Inflammatory macrophage treated with lipopolysaccharide for 1 hour (primary cell): ENCODE measurements at regions not wholly inside any gene's neighbourhood (a gene's known extent, or its start where the extent isn't known, plus 50 kb on each side); places are given as distances from the start of the nearest gene placed in this dataset.
"Not testable (repeated sequence)": the region's sequence is repeated elsewhere in the genome, so short reads cannot be mapped to it uniquely, and the experiment has no call there.

Experiments
- DNase-seq, 2 donors: peaks; one replicate each; pipeline ENCODE4 v3.0.0-alpha.2; 2020 to 2022

DNA sequence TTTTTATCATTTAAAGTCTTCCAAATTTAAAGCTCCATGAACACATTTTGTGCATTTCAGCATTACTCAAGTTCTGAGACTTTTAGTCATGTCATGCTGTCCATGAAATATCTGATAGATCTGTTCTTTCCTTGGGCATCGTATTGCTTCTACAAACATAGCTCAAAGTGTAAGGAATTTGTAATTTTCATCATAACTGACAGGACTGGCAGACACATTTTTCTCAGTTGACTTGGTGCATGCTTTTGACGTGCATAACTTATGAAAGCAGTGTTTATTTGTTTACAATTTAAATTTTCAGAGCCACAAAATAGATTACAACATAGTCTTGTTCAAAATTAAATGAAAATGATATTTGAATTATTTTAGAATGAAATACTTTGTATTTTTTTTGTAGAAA lies 812.1 kb upstream of the NOVA1 start:
- DNase-seq: no peak

DNA sequence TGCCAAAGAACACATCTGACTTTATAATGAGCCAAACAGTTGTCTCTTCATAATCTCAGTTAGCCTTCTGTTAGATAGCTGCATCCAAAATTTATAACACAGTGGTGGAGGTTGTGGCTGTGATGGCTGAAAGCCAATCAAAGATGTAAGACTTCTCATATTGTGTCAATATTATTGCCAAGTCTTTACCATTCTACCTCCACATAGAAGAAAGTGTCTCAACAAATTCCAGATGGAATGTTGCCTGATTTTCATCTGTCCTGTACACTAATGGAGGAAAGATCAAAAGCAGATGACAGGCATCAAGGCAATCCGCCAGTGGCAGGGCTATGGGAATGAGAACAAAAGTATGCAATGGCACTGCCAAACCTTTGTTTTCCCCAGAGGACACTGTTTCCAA lies 813.1 kb upstream of the NOVA1 start:
- no peak for DNase-seq

DNA sequence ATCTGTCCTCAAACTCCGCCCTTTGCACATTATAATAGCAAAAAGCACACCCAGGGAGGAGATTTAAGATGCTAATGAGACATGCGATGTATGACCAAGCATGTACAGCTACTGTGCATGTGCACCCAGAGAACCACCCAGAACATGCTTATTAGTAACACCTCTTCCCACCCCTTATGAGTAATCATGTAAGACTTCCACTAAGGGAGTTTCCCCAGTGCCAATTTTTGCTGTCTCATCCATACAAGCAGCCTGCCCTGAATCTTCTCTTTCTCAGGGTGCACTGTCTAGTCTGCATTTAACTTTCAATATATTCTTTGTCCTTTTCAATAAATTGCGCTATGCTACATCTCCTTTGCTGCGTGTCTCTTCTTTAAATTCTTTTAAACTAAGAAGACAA lies 830.0 kb upstream of the NOVA1 start:
- DNase-seq: peak; percentile 5 to 17

DNA sequence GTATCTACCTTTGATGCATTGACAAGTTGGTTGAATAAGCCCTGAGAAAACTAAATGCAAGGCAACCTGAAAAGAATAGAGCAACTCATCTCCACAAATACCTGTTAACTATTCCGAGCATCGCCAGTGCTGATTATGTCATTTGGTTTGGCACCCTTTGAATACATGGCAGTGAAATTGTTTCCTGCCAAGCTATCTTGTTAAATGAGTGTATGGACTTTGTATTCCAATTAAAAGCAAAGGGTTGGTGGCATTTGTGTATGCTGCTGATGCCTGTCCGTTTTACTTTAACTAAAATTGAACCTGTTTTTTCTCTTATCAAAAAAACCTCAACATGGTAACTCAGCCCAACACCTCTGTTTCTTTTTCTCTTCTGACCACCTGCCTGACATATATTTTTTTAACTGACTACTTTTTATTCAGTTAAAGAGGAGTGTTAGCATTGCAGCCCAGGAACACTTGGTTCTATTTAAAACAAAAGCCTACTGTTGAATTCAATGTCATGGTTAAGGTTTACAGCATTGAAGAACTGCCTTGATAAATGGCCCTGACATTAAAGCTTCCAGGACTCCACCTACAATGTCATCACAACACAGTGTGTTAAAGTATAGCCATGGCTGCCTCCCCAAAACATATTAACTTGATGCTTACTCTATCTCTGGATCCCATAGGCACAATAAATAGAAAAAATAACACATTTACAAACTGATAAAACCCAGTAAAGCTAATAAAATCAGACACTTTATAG lies 838.3 kb upstream of the NOVA1 start:
- DNase-seq: no peak

DNA sequence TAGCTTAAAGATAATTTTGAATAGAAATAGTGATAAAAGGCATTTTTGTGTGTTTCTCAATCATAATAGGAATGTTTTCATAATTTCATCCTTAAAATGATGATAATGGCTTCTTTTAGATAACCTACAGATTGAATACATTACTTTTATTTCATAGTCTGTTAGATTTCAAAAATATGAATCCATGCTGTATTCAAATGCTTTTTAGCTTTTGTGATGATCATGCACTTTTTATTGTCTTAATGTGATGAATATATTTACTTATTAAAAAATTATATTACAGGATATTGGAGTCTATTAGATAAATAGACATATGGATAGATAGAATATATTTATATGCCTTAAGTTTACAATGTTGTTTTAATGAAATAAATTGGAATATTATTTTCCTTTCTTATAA lies 886.8 kb upstream of the NOVA1 start:
- DNase-seq: no peak

DNA sequence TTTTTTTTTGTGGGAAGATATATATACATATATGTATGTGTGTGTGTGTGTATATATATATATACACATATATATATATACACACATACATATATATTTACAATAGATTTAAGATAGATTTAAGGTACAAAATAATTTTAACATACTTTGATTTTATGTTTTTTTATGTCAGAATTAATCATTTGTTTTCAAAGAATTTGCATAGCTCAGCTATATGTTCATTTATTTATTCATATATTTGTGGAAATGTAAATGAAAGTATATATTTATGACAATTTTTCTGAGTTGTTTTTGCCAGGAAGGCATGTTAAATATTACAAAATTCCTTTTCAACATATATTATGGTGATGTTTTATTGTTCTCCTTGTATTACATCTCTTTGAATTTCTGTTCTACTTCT lies 887.4 kb upstream of the NOVA1 start:
- no peak for DNase-seq

DNA sequence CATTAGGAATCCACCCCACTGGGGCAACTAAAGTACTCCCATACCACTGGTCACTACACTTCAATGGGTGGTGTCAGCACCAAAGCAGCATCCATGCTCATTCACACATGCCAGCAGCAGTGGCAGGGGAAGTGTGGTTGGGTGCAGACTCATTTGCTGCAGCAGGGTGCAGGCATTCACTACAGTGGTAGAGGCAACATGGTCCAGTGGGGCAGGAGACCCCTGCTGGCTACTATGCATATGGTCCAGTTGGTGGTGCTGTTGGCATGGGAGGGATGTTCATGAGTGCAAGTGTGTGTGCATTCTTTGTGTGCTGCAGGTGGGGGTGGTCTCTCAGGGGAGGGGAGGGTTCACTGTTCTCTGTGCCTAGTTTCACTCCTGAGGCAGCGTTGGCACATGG lies 908.4 kb upstream of the NOVA1 start:
- no peak for DNase-seq

DNA sequence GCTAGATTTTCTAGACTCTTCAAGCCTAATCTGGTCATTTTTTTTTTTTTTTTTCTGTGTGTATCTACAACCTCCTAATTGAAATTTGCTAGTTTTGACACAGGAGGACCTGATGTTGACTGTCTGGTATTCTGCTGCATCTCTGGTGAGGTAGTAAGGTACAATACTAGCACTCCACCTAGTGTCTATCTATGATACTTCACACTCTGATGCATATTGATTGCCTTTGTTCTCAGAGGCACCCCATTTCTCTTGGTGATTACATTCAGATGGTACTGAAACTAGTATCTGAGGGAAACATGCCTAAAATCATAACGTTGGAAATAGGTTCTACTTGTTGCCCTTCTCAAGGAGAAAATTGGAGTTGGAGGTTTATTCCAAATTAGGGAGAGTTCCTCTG lies 930.5 kb upstream of the NOVA1 start:
- no peak for DNase-seq

DNA sequence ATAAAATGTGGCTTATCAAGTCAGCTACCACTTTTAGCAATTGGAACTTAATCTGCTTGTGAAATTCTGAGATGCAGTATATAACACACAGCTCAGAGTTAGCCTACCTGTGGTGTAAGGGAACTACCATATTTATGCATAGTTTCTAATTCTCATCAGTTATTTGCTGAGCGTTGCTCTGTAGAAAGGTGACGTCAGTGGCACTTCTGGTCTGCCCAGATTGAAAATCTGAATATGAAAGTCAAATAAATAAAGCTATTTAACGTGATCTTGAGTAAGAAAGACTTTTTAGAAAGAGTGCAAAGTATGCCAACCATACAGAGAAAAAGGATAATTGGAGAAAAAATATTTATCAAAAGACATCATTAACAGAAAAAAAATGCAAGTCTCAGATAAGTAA lies 938.9 kb upstream of the NOVA1 start:
- DNase-seq: no peak

DNA sequence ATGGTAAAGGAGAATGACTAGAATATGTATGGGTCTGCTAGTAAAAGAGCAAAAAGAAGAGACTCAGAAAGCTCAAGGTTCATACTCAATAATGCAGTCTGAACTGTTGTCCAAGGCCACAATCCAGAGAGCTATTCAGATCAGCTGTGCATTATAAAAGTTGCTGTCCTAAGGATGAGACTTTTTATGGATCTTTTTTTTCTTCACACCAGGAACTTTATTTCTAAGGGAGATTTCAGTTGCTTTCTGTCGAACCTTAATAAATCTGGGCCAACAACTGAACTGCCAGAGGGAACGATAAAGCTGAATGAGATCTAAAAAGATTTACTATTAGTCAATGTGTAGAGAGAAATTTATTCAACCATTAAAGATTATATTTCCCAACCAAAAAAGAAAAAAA lies 948.3 kb upstream of the NOVA1 start:
- DNase-seq: no peak

DNA sequence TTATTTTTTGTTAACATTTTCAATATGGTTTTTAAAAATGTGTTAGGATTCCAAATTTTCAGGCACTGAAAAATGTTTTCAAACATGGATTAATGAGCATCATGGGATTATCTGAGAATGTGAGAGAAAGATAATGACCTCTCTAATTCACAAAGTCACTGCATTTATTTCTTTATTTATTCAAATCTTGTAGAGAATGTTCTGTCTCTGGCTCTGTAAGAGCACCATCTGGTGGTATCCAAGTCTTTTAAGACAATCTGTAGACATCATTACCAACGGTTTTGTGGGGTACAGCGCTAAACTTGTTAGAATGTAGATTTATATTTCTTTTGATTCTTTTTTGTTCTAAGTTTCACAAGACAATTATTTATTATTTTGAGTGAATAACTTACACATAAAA lies 956.0 kb upstream of the NOVA1 start:
- no peak for DNase-seq

DNA sequence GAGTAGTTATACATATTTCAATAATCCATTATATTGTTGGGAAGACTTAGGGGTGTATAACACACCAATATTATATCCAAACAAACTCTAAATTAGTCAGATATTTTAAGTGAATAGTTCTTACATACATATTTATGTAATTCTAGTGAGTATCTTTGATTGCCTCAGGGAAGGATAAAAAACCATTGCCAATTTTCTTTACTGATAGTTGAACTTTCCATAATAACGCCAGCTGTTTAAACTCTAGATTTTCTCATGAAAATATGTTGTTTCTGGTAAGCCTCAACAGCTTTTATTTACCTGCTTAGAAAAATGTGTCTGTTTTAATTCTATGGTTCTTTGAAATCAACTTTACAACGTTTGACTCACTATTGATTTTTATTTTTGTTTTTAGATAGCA lies 959.6 kb upstream of the NOVA1 start:
- no peak for DNase-seq

DNA sequence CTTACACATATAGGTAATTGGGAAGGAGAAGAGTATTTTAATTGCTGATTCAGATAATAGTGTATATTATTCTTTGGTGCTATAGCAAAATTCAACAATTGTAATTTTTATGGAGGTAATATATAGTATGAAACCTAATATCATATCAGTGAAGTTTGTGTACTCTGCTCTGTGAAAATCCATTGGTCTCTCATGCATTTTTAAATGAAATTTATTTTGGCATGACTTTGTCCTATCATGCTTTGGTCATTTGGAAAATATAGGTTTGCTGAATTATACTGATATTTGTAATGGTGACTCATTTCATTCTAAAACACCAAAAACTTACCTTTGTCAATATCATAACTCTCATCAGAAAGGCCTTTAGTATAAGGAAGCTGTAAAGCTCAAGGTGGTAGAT lies 962.0 kb upstream of the NOVA1 start:
- DNase-seq: no peak

DNA sequence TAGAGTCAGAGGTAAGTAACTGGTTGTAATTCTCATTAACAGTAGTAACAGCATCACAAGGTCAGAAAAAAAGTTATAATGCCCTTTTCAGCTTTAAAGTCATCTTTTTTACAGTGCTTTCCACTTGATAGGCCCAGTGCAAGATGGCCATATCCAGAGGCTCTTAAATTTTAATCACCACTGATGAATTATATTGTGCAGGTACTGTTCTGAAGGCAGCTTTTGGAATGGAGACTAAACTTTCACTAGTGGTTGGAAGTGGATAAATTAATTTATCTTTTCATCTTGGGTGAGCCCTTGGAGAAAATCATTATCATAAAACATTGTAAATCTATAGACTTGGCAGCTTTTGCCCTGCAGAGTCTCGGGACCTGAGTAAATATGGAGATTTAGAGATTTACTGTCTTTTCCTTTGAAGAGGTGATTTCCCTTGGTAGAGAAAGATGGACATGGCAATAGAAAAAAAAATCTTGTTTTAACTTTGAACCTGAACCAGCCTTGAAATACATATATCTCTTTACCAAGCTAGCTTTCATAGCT lies 969.1 kb upstream of the NOVA1 start:
- DNase-seq: no peak

DNA sequence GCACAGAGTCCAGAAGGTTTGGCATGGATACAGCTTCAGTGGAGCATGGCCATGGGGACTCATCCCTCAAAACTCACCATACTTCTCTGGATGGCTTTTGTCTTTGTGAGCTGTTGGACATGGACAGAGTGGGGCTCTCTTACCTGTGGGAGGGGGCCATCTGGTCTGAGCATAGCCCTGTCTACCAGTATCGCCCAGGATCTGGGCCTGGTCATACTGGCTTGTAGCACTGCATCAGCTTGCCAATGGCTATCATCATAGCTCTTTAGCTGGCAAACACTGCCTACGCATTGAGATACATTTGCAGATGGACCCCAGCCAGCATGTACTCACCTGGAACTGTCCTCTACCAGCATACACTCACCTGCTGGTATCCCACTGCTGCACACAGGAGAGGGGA lies 975.2 kb upstream of the NOVA1 start:
- no peak for DNase-seq

DNA sequence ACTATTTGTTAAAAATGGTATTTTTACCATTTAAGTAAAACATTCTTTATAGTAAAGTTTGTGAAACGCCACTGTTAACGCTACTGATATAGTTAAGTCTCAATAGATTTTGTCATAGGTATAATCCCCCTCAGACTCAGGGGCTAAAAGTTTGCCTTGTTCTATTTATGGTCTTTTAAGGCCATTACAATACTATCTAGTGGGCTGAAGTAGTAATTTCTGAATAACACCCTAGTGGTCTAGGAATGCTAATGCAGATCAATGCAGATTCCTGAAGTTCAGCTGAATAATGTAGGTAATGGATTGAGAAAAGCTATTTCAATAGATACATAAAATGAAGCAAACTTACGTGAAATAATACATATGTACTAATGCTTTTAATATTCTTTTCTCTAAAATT lies 989.3 kb upstream of the NOVA1 start:
- DNase-seq: no peak

DNA sequence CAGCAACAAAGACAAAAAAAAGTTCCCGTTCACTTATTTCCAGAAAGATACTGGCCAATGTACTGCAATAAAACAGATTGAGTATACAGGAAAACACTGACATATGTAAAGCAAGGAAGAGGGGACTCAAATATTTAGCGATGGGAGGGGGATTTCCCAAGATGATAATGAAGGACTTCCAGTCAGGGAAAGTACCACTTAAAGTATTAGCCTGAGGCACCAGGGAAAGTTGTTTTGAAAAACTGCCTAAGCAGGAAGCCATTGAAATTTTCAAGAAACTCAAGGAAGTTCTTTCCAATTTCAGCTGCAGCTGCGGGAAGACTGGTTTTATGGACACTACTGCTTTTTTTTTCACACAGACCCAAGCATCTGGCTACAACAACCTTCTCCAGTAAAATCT lies 1007.4 kb upstream of the NOVA1 start:
- DNase-seq: no peak

DNA sequence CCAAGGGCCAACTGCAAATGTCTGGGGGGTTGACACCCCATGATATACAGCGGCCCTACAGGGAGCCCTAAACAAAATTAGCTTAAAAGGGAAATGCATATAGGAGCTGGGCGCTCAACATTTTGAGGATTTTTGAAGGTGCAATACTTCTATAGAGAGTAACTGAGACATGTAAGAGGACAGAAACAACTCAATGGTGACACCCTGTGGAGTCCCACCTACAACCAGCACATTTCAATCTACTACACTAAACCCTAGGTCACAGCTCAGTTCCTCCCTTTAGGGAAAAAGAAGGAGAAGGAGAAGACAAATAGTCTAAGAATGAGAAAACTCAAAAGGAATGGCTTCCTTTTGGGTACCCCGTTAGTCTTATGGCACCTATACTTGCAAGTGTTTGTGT lies 1010.5 kb upstream of the NOVA1 start:
- no peak for DNase-seq

DNA sequence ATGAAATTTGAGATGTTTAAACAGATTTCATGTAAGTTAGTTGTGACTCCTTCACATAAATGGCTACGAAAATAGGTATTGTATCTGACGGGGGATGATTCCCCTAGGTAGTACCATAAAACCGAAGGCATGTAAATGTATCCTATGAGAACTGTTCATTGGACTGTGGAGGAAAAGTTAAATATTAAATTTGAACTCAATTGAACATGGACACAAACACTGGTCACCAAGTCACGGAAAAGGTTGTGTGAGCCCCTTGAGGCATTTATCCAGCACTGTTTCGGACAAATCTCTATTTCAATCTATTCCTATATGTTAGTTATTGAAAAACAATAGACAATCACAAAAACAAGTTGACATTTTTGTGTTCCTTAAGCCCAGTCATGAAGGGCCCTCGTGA lies 1014.3 kb upstream of the NOVA1 start:
- no peak for DNase-seq

DNA sequence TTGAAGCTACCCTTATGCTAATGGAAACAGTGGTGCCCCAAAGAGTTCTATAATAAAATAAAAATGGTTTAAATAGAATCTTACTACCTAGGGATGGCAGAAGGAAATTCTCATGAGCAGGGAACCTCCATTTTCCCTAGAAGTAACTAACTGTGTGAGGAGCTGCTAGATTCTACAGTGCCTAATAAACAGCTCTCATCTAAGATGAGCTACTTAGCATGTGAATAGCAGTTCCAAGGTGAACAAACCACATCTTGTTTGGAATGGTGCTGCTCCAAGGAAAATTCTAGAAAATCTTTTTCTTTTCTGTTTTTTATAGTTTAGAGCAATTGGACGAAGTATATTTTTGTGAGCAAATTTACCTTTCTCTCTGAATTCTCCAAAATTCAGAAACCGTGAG lies 1015.3 kb upstream of the NOVA1 start:
- no peak for DNase-seq

DNA sequence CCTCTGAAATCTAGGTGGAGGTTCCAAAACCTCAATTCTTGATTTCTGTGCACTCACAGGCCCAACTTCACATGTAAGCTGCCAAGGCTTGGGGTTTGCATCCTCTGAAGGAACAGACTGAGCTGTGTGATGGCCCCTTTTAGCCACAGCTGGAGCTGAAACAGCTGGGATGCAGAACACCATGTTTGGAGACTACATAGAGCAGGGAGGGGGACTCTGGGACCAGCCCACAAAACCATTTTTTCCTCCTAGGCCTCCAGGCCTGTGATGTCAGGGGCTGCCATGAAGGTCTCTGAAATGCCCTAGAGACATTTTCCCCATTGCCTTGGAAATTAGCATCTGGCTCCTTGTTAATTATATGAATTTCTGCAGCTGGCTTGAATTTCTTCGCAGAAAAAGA lies 1025.9 kb upstream of the NOVA1 start:
- no peak for DNase-seq

DNA sequence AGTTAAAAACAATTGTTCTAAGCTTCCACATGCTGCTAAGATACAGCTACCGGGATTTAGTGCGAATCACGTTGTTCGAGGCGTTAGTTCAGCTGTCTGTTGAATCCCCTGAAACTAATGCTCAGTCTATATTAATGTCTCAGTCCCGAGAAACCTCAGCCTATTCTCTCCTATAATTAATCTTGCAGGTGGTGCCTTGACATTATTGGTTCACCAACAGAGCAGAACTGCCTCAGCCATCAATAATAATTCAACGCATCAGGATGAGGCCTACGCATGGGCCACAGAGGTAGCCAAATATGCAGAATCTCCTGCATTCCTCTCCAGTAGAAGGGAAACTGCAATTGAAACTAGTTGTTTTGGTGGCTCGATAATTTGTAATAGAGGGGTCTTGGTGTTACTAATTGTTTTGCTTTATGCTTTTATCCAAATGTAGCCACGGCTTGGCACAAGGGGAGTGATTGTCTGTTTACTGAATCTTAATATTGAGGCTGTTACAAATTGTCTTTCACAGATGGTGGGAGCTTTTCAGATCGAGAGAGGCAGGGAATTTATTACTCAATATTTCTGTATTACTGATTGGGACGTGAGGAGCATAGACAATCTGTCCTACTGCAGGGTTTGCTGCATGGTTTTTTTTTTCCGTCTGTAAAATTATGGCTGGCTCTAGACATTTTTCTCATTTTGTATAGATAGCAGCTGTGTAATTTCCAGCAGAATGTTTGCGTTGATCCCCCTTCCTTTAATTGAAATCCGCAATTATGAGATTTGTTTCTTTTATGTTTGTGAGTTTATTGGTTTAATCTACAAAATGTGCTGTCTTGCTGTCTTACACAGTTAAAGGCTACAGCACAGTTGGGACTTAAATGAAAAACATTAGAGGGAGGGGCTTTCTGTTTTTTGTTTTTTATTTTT lies 1036.5 kb upstream of the NOVA1 start:
- DNase-seq: no peak

DNA sequence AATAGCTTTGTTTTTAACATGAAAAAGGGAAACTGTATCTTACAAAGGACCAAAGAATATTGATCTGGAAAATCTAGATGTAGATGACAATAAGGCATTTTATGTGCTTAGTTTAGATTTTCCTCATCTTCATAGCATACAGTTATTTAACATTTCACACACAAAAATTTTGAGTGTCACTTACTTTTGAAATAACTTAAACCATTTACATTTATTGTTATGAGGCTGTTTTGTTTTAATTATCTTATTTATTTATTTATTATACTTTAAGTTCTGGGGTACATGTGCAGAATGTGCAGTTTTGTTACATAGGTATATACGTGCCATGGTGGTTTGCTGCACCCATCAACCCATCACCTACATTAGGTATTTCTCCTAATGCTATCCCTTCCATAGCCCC lies 1042.9 kb upstream of the NOVA1 start:
- DNase-seq: not testable (repeated sequence)

DNA sequence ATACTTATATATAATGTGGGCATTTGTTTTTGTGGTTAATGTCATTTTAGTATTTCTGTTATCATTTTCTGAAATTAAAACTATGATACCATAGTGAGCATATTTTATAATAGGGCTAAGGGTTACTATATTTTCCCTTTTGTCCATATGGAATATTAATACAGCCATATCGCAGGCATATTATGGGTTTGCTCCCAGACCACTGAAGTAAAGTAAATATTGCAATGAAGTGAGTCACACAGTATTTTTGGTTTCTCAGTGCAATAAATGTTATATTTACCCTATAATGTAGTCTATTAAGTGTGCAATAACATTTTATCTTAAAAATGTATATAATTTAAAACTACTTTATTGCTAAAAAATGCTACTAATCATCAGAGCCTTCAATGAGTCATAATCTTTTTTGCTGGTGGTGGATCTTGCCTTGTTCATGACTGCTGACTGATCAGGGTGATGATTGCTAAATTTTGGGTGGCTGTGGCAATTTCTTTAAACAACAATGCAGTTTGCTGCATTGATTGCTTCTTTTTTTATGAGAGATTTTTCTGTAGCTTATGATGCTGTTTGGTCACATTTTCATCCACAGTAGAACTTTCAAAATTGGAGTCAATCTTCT lies 1044.5 kb upstream of the NOVA1 start:
- no peak for DNase-seq
